WTC11 (cell line): ENCODE measurements at regions not wholly inside any gene's neighbourhood (a gene's known extent, or its start where the extent isn't known, plus 50 kb on each side); places are given as distances from the start of the nearest gene placed in this dataset.

Source experiments
- CTCF ChIP-seq: fragments of 200-600 bp; IDR thresholded peaks from 2 replicates; pipeline ENCODE4 v1.8.0; 2022; ENCODE audit warnings: antibody characterized with exemption
- KAT7 ChIP-seq: sonication (generic); formaldehyde crosslinking; IDR thresholded peaks from 2 replicates; pipeline ENCODE4 v1.8.1; 2023; ENCODE audit warnings: missing genetic modification reagents, mild to moderate bottlenecking, borderline replicate concordance
- NR3C1 ChIP-seq: sonication (generic); formaldehyde crosslinking; conservative IDR thresholded peaks from 2 replicates; pipeline ENCODE4 v1.8.1; 2023; ENCODE audit warnings: low read depth, mild to moderate bottlenecking, missing genetic modification reagents
- TF ChIP-seq, protein P1 (sequence below): sonication (generic); formaldehyde crosslinking; IDR thresholded peaks from 2 replicates; pipeline ENCODE4 v1.8.1; 2023; ENCODE audit warnings: mild to moderate bottlenecking, missing genetic modification reagents

DNA sequence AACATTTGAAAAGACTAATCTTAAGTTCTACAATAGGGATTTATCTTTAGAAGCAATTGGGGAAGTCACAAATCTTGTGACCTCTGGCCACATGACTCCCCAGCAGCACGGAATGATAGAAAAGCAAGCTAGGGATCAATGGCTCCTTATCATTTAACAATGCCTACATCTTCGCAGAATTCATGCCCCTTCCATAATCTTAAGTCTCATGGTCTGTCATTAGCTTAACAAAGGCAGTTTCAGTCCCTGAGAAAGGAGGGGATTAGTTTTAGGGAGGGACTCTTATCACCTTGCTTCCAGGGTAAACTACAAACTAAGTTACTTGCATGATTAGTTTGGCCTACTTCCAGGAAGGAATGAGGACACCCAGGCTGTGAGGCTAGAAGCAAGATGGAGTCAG is 486.0 kb downstream of the RMST start:
- TF ChIP-seq, protein P1, sequence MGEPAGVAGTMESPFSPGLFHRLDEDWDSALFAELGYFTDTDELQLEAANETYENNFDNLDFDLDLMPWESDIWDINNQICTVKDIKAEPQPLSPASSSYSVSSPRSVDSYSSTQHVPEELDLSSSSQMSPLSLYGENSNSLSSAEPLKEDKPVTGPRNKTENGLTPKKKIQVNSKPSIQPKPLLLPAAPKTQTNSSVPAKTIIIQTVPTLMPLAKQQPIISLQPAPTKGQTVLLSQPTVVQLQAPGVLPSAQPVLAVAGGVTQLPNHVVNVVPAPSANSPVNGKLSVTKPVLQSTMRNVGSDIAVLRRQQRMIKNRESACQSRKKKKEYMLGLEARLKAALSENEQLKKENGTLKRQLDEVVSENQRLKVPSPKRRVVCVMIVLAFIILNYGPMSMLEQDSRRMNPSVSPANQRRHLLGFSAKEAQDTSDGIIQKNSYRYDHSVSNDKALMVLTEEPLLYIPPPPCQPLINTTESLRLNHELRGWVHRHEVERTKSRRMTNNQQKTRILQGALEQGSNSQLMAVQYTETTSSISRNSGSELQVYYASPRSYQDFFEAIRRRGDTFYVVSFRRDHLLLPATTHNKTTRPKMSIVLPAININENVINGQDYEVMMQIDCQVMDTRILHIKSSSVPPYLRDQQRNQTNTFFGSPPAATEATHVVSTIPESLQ, result no peak
- TF ChIP-seq CTCF, result no peak
- TF ChIP-seq KAT7, result no peak
- TF ChIP-seq NR3C1 (CRISPR knock-in tag), result no peak
